T-helper 1 cell (primary cell): ENCODE measurements at regions not wholly inside any gene's neighbourhood (a gene's known extent, or its start where the extent isn't known, plus 50 kb on each side); places are given as distances from the start of the nearest gene placed in this dataset.

Experiments used
- DNase-seq, 5 donors: peaks; one replicate each; pipeline ENCODE4 v3.0.0-alpha.2; 2012 to 2020

- DNase-seq: no peak
Observed at GRCh38 chr1:57704231-57704630, 280.4 kb upstream of the DAB1 start.

GRCh38 chr1:57696904-57697303 lies 273.0 kb upstream of the DAB1 start:
- no peak for DNase-seq

GRCh38 chr1:57696043-57696442 lies 272.2 kb upstream of the DAB1 start:
- DNase-seq: no peak

GRCh38 chr1:57686306-57686705 lies 262.4 kb upstream of the DAB1 start:
- DNase-seq: no peak

GRCh38 chr1:57683037-57683942 lies 259.4 kb upstream of the DAB1 start:
- DNase-seq: no peak

- DNase-seq: no peak
Observed at GRCh38 chr1:57678138-57678537, 254.3 kb upstream of the DAB1 start.

- no peak for DNase-seq
Observed at GRCh38 chr1:57675776-57676175, 251.9 kb upstream of the DAB1 start.

- DNase-seq: no peak
Observed at GRCh38 chr1:57674801-57675200, 250.9 kb upstream of the DAB1 start.

- DNase-seq: no peak
Observed at GRCh38 chr1:57672346-57673140, 248.7 kb upstream of the DAB1 start.

- DNase-seq: no peak
Observed at GRCh38 chr1:57671750-57672149, 247.9 kb upstream of the DAB1 start.

GRCh38 chr1:57659804-57660203 lies 235.9 kb upstream of the DAB1 start:
- DNase-seq: no peak

GRCh38 chr1:57655161-57655560 lies 231.3 kb upstream of the DAB1 start:
- DNase-seq: no peak

GRCh38 chr1:57644667-57645066 lies 220.8 kb upstream of the DAB1 start:
- no peak for DNase-seq

GRCh38 chr1:57638239-57638638 lies 214.4 kb upstream of the DAB1 start:
- no peak for DNase-seq

GRCh38 chr1:57637155-57637554 lies 213.3 kb upstream of the DAB1 start:
- DNase-seq: no peak

- DNase-seq: no peak
Observed at GRCh38 chr1:57633881-57634280, 210.0 kb upstream of the DAB1 start.

- DNase-seq: no peak
Observed at GRCh38 chr1:57633056-57633455, 209.2 kb upstream of the DAB1 start.

GRCh38 chr1:57632401-57632800 lies 208.5 kb upstream of the DAB1 start:
- no peak for DNase-seq

- no peak for DNase-seq
Observed at GRCh38 chr1:57627612-57628011, 203.8 kb upstream of the DAB1 start.

GRCh38 chr1:57623791-57624538 lies 200.1 kb upstream of the DAB1 start:
- DNase-seq: no peak

- DNase-seq: no peak
Observed at GRCh38 chr1:57623039-57623790, 199.4 kb upstream of the DAB1 start.

- no peak for DNase-seq
Observed at GRCh38 chr1:57621776-57622175, 197.9 kb upstream of the DAB1 start.
